ENCODE measurements at regions not wholly inside any gene's neighbourhood (a gene's known extent, or its start where the extent isn't known, plus 50 kb on each side); places are given as distances from the start of the nearest gene placed in this dataset.

DNA sequence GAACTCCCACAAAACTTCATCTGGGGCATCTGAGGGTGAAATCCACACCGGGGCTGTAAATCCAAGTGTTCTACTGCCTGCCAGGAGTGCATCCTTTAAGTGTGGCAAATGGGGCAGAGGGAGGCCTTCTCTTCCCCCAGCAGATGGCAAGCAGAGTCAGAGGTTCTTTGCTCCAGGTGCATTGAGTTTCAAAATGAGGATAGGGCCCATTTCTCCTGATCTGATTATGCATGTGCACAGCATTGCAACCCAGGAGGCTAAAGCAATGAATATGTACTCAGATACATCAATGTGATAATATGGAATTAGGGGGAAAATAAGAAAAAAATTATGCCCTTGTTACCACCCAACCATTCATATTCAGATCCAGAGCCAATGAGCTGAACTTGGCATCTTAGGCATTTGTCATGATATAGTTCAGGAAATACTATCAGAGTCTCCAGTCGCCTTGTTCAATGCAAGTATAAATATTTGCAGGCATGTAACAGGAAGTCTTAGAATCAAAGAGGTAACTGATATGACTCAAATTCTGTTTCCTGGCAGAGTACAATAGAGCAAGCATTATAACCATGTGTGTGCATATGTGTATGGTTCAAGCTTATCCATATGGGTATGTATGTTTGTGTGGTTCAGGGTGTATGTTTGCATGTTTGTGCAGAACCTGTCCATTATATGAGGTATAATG, 473.8 kb upstream of the PKN2 start:
- no peak for TF ChIP-seq POLR2A (IDR thresholded peaks at IDR 0.05)
- TF ChIP-seq, protein P1, sequence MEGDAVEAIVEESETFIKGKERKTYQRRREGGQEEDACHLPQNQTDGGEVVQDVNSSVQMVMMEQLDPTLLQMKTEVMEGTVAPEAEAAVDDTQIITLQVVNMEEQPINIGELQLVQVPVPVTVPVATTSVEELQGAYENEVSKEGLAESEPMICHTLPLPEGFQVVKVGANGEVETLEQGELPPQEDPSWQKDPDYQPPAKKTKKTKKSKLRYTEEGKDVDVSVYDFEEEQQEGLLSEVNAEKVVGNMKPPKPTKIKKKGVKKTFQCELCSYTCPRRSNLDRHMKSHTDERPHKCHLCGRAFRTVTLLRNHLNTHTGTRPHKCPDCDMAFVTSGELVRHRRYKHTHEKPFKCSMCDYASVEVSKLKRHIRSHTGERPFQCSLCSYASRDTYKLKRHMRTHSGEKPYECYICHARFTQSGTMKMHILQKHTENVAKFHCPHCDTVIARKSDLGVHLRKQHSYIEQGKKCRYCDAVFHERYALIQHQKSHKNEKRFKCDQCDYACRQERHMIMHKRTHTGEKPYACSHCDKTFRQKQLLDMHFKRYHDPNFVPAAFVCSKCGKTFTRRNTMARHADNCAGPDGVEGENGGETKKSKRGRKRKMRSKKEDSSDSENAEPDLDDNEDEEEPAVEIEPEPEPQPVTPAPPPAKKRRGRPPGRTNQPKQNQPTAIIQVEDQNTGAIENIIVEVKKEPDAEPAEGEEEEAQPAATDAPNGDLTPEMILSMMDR (IDR thresholded peaks at IDR 0.05), result no peak

Data from lower leg skin (tissue), 3 donors.